ENCODE measurements at regions not wholly inside any gene's neighbourhood (a gene's known extent, or its start where the extent isn't known, plus 50 kb on each side); places are given as distances from the start of the nearest gene placed in this dataset.

DNA sequence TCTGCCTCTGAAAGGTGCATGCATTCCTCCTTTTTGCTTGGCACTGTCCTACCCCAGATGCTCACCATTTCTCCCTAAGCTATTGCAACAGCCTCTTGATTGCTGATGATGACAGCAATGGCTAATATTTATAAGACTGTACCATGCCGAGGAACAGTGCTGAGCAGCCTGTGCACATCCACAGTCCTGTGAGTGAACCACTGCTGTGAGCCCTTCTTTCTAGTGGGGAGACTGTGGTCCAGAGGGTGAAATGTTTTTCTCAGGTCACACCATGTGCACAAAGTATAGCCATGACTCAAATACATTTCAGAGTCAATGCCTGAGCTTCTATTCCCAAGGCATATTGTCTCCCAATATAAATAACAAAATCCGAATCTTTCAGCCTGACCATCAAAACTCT lies 231.2 kb upstream of the LRTM1 start:
- TF ChIP-seq POLR2A (IDR thresholded peaks at IDR 0.05; ENCODE audit: low read length) (no peak), GATA1 (IDR thresholded peaks at IDR 0.05; ENCODE audit: low read depth, low read length) (no peak)

Measured in erythroblast (primary cell).